ENCODE measurements at regions not wholly inside any gene's neighbourhood (a gene's known extent, or its start where the extent isn't known, plus 50 kb on each side); places are given as distances from the start of the nearest gene placed in this dataset.

GRCh38 chr3:166900866-166901577 lies 479.1 kb downstream of the ZBBX start:
- no peak overlapping the region for H3K27ac ChIP-seq (ENCODE audit: low read depth, low read length)
- no peaks in the 10 kb centered on the region for H3K27me3 ChIP-seq (ENCODE audit: control insufficient read depth, low read length)
- H3K4me2 ChIP-seq (ENCODE audit: low read length): no peak overlapping the region
- H3F3A ChIP-seq (ENCODE audit: control insufficient read depth, insufficient read depth): no peaks in the 10 kb centered on the region
- H3K4me1 ChIP-seq (ENCODE audit: control insufficient read depth, low read length): no peaks in the 10 kb centered on the region
- no peaks in the 10 kb centered on the region for H4K20me1 ChIP-seq (ENCODE audit: control insufficient read depth, insufficient read depth, low read depth, low read length)
- H3K9me3 ChIP-seq (ENCODE audit: control insufficient read depth, insufficient read depth, low read length): no peaks in the 10 kb centered on the region
- H3K9me2 ChIP-seq (replicated peaks; ENCODE audit: control insufficient read depth, low read length): no peaks in the 10 kb centered on the region
- TF ChIP-seq, protein P1, sequence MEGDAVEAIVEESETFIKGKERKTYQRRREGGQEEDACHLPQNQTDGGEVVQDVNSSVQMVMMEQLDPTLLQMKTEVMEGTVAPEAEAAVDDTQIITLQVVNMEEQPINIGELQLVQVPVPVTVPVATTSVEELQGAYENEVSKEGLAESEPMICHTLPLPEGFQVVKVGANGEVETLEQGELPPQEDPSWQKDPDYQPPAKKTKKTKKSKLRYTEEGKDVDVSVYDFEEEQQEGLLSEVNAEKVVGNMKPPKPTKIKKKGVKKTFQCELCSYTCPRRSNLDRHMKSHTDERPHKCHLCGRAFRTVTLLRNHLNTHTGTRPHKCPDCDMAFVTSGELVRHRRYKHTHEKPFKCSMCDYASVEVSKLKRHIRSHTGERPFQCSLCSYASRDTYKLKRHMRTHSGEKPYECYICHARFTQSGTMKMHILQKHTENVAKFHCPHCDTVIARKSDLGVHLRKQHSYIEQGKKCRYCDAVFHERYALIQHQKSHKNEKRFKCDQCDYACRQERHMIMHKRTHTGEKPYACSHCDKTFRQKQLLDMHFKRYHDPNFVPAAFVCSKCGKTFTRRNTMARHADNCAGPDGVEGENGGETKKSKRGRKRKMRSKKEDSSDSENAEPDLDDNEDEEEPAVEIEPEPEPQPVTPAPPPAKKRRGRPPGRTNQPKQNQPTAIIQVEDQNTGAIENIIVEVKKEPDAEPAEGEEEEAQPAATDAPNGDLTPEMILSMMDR (IDR thresholded peaks at IDR 0.05; ENCODE audit: low read depth, low read length, poor library complexity, severe bottlenecking): no peak
- no peak for TF ChIP-seq EZH2phosphoT487 (IDR thresholded peaks at IDR 0.05; ENCODE audit: borderline replicate concordance, low read length)
- no peaks in the 10 kb centered on the region for H3K36me3 ChIP-seq (ENCODE audit: control insufficient read depth, low read length)
- no peak overlapping the region for H3K4me3 ChIP-seq (ENCODE audit: low read length)
- no peaks in the 10 kb centered on the region for H3K79me2 ChIP-seq (ENCODE audit: control insufficient read depth, low read length)

DNA sequence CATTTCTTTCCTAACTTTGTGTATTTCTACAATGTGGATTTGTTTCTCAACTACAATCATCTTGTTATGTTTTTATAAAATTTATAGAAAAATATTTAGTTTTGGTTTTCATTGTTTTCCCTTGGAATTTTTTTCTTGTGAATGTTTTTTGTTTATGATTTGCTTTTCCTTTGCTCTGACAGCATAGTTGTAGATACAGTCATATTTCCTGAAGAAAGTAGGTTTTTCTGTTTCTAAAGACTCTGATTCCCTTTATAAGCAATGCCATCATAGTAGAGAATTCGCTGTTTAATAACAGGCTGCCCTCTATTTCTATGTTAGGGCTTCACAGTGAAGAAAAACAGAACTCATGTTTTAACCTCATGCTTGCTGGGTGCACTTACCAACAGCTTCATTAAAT lies 482.3 kb downstream of the ZBBX start:
- Histone ChIP-seq H3K4me3 (ENCODE audit: low read length) (no peak overlapping the region), H3K27me3 (ENCODE audit: control insufficient read depth, low read length) (no peaks in the 10 kb centered on the region), H3K79me2 (ENCODE audit: control insufficient read depth, low read length) (no peaks in the 10 kb centered on the region), H3K9me2 (replicated peaks; ENCODE audit: control insufficient read depth, low read length) (no peaks in the 10 kb centered on the region), H3K4me1 (ENCODE audit: control insufficient read depth, low read length) (no peaks in the 10 kb centered on the region), H3K27ac (ENCODE audit: low read depth, low read length) (no peak overlapping the region), H3F3A (ENCODE audit: control insufficient read depth, insufficient read depth) (no peaks in the 10 kb centered on the region), H3K4me2 (ENCODE audit: low read length) (no peak overlapping the region), H3K9me3 (ENCODE audit: control insufficient read depth, insufficient read depth, low read length) (no peaks in the 10 kb centered on the region), H4K20me1 (ENCODE audit: control insufficient read depth, insufficient read depth, low read depth, low read length) (no peaks in the 10 kb centered on the region), H3K36me3 (ENCODE audit: control insufficient read depth, low read length) (no peaks in the 10 kb centered on the region)
- TF ChIP-seq, protein P1 (IDR thresholded peaks at IDR 0.05; ENCODE audit: low read depth, low read length, poor library complexity, severe bottlenecking): no peak
- no peak for TF ChIP-seq EZH2phosphoT487 (IDR thresholded peaks at IDR 0.05; ENCODE audit: borderline replicate concordance, low read length)

DNA sequence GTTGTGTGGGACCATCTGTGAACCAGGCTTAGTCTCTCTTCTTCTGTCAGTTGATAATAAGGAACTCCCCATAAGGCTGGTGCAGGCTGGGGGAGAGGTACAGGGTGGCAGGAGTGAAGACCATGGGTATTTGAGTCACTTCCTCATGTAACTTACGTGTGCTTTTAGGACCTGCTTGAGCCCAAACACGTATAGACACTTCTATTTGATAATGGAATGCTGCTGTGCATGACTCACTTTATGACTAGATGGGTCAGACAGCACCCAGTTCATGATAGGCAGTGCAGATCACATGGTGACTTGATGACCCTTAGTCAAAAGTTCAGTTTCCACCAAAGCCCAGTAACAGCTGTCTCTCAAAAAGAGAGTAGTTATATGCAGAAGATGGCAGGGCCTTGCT lies 490.9 kb downstream of the ZBBX start:
- Histone ChIP-seq H3F3A (ENCODE audit: control insufficient read depth, insufficient read depth) (no peaks in the 10 kb centered on the region), H3K36me3 (ENCODE audit: control insufficient read depth, low read length) (no peaks in the 10 kb centered on the region), H3K9me2 (replicated peaks; ENCODE audit: control insufficient read depth, low read length) (no peaks in the 10 kb centered on the region), H3K4me3 (ENCODE audit: low read length) (no peak overlapping the region), H3K79me2 (ENCODE audit: control insufficient read depth, low read length) (no peaks in the 10 kb centered on the region), H4K20me1 (ENCODE audit: control insufficient read depth, insufficient read depth, low read depth, low read length) (no peaks in the 10 kb centered on the region), H3K27ac (ENCODE audit: low read depth, low read length) (no peak overlapping the region), H3K9me3 (ENCODE audit: control insufficient read depth, insufficient read depth, low read length) (no peaks in the 10 kb centered on the region), H3K4me1 (ENCODE audit: control insufficient read depth, low read length) (no peaks in the 10 kb centered on the region), H3K27me3 (ENCODE audit: control insufficient read depth, low read length) (no peaks in the 10 kb centered on the region), H3K4me2 (ENCODE audit: low read length) (no peak overlapping the region)
- TF ChIP-seq, protein P1 (IDR thresholded peaks at IDR 0.05; ENCODE audit: low read depth, low read length, poor library complexity, severe bottlenecking): no peak
- no peak for TF ChIP-seq EZH2phosphoT487 (IDR thresholded peaks at IDR 0.05; ENCODE audit: borderline replicate concordance, low read length)
